B cell (primary cell): ENCODE measurements at regions not wholly inside any gene's neighbourhood (a gene's known extent, or its start where the extent isn't known, plus 50 kb on each side); places are given as distances from the start of the nearest gene placed in this dataset.

Experiments used
- ATAC-seq: fragments of 200-7000 bp; cut with Tn5 transposase; one replicate; pipeline ENCODE4 v1.10.0; 2021; ENCODE audit warnings: low read depth, mild to moderate bottlenecking, moderate number of reproducible peaks, moderate library complexity
- CTCF ChIA-PET: fragments of 350-600 bp; sonication (Branson Sonifier 250); formaldehyde crosslinking; loops from one replicate; lab custom pipeline; 2021; ENCODE audit warnings: antibody characterized with exemption, inconsistent platforms; lab: Charles Lee
- POLR2A ChIA-PET: fragments of 350-600 bp; sonication (Branson Sonifier 250); formaldehyde crosslinking; loops from one replicate; lab custom pipeline; 2021; ENCODE audit warnings: antibody characterized with exemption; lab: Charles Lee
- DNase-seq: peaks from one replicate; pipeline ENCODE4 v3.0.0; 2013
- H2AFZ ChIP-seq: 2 replicates; pipeline ENCODE4 v1.6.1; 2012; ENCODE audit warnings: mild to moderate bottlenecking, low read depth, low read length; ENCODE audit not compliant: insufficient read depth, poor library complexity, severe bottlenecking
- H3K27ac ChIP-seq, 2 donors: 1 replicate in 1 of 2; 2 replicates in 1 of 2; pipeline ENCODE4 v1.5.1; 2012 to 2013; ENCODE audit warnings: low read length in 2 of 2, mild to moderate bottlenecking in 2 of 2, moderate library complexity in 1 of 2
- H3K27me3 ChIP-seq, 4 experiments: fragments of 200-600 bp in 1 of 4; sonication (generic) in 1 of 4; replicated peaks in 1 of 4; 1 replicate in 2 of 4; 2 replicates in 2 of 4; pipeline versions ENCODE4 v1.6.1 to v1.7.0; 2013 to 2016; ENCODE audit warnings: low read length in 3 of 4, mild to moderate bottlenecking in 2 of 4, mixed read lengths in 1 of 4, moderate library complexity in 1 of 4; ENCODE audit not compliant: insufficient read depth in 4 of 4, control insufficient read depth in 3 of 4; ENCODE audit errors: control extremely low read depth in 1 of 4
- H3K36me3 ChIP-seq, 2 experiments: replicated peaks in 1 of 2; 1 replicate in 1 of 2; 2 replicates in 1 of 2; pipeline versions ENCODE4 v1.6.1 to v1.7.1; 2013; ENCODE audit warnings: low read length in 1 of 2; ENCODE audit not compliant: insufficient read depth in 2 of 2, control insufficient read depth in 1 of 2; ENCODE audit errors: control extremely low read depth in 1 of 2, extremely low read depth in 1 of 2
- H3K4me1 ChIP-seq, 2 donors: fragments of 200-600 bp in 1 of 2; sonication (generic) in 1 of 2; 1 replicate in 1 of 2; 2 replicates in 1 of 2; pipeline versions ENCODE4 v1.5.1 to v1.6.1; 2013 to 2017; ENCODE audit warnings: low read length in 2 of 2; ENCODE audit not compliant: control insufficient read depth in 2 of 2, insufficient read depth in 2 of 2
- H3K4me2 ChIP-seq: replicated peaks from 2 replicates; pipeline ENCODE3; 2012; ENCODE audit warnings: mild to moderate bottlenecking, low read depth, low read length; ENCODE audit not compliant: poor library complexity, severe bottlenecking
- H3K4me3 ChIP-seq, 5 experiments: fragments of 200-600 bp in 1 of 5; sonication (generic) in 1 of 5; 1 replicate in 3 of 5; 2 replicates in 2 of 5; pipeline versions ENCODE4 v1.5.1 to v1.7.0; 2011 to 2016; ENCODE audit warnings: low read length in 4 of 5, mild to moderate bottlenecking in 4 of 5, low read depth in 2 of 5, control low read depth in 1 of 5, moderate library complexity in 1 of 5; ENCODE audit not compliant: insufficient read depth in 1 of 5; ENCODE audit errors: control extremely low read depth in 1 of 5, extremely low read depth in 1 of 5
- H3K79me2 ChIP-seq: fragments of 200-600 bp; sonication (generic); one replicate; pipeline ENCODE4 v1.6.0; 2016; ENCODE audit warnings: low read length; ENCODE audit not compliant: control insufficient read depth, insufficient read depth
- H3K9ac ChIP-seq: fragments of 200-600 bp; sonication (generic); 2 replicates; pipeline ENCODE4 v1.6.1; 2017; ENCODE audit warnings: mild to moderate bottlenecking, low read length, moderate library complexity
- H3K9me3 ChIP-seq, 3 donors: one replicate each; pipeline versions ENCODE4 v1.6.1 to v1.7.1; 2013; ENCODE audit warnings: low read length in 2 of 3; ENCODE audit not compliant: control insufficient read depth in 2 of 3, insufficient read depth in 1 of 3; ENCODE audit errors: control extremely low read depth in 1 of 3
- H4K20me1 ChIP-seq: 2 replicates; pipeline ENCODE4 v1.6.0; 2012; ENCODE audit warnings: mild to moderate bottlenecking, low read length; ENCODE audit not compliant: insufficient read depth, control insufficient read depth, poor library complexity, severe bottlenecking
- H3K27ac Mint-ChIP-seq: one replicate; pipeline ENCODE4 v1.8.0; 2021; ENCODE audit warnings: mixed read lengths
- H3K27me3 Mint-ChIP-seq: one replicate; pipeline ENCODE4 v1.8.0; 2021; ENCODE audit warnings: mixed read lengths
- H3K4me1 Mint-ChIP-seq: one replicate; pipeline ENCODE4 v1.8.0; 2021; ENCODE audit warnings: mixed read lengths
- H3K4me3 Mint-ChIP-seq: one replicate; pipeline ENCODE4 v1.8.0; 2021; ENCODE audit warnings: mixed read lengths
- H3K9me3 Mint-ChIP-seq: one replicate; pipeline ENCODE4 v1.8.0; 2022; ENCODE audit warnings: mixed read lengths; ENCODE audit not compliant: insufficient read depth
- CTCF ChIP-seq: fragments of 200-600 bp; IDR thresholded peaks from one replicate; pipeline ENCODE4 v1.8.0; 2022; ENCODE audit warnings: antibody characterized with exemption, mild to moderate bottlenecking
- EZH2 ChIP-seq: IDR thresholded peaks from 2 replicates; pipeline ENCODE4 v1.6.1; 2012; ENCODE audit warnings: borderline replicate concordance, low read depth, mild to moderate bottlenecking, moderate library complexity, low read length; ENCODE audit not compliant: insufficient read depth, poor library complexity, severe bottlenecking
- WGBS: methylation state at CpG from one replicate; pipeline ENCODE4 v1.1.5; 2013; ENCODE audit warnings: missing lambda C conversion rate; ENCODE audit not compliant: insufficient coverage; 5-methylcytosine and 5-hydroxymethylcytosine counted together
- intact Hi-C: fragments of 100-400 bp; cut with micrococcal nuclease; formaldehyde crosslinking; loops from one replicate; pipeline ENCODE4 v1.10.0; 2022

- Mint-ChIP-seq H3K27ac (no peak overlapping the region), H3K4me1 (no peaks in the 10 kb centered on the region), H3K9me3 (no peaks in the 10 kb centered on the region), H3K4me3 (no peak overlapping the region), H3K27me3 (peaks cover 6% of the 10 kb centered on the region)
- WGBS = 0% methylated on average over 1 of the region's 3 CpGs
- intact Hi-C loops = no loop called here
- H3K36me3 ChIP-seq = no peaks in the 10 kb centered on the region
- H3K4me3 ChIP-seq = no peak overlapping the region
- no peak overlapping the region for H3K4me2 ChIP-seq
- H2AFZ ChIP-seq = no peak overlapping the region
- no peak overlapping the region for H3K9ac ChIP-seq
- H3K79me2 ChIP-seq = no peaks in the 10 kb centered on the region
- no peak overlapping the region for H3K27ac ChIP-seq
- no peaks in the 10 kb centered on the region for H4K20me1 ChIP-seq
- DNase-seq (no peak), ATAC-seq (no peak)
- H3K27me3 ChIP-seq = peaks cover 0 to 6% (median 0%) of the 10 kb centered on the region in 4 experiments
- H3K9me3 ChIP-seq = peaks cover 0 to 5% (median 0%) of the 10 kb centered on the region in 3 donors
- TF ChIP-seq EZH2 (no peak), CTCF (no peak)
- ChIA-PET CTCF (no interaction called here), POLR2A (no interaction called here)
- no peaks in the 10 kb centered on the region for H3K4me1 ChIP-seq
Measured at GRCh38 chr2:9745153-9745899, 97.9 kb upstream of the TAF1B start.

- ATAC-seq = no peak
- no peak overlapping the region for H3K4me3 Mint-ChIP-seq
- peaks cover 6% of the 10 kb centered on the region for H3K27me3 Mint-ChIP-seq
- no peaks in the 10 kb centered on the region for H3K4me1 Mint-ChIP-seq
- Histone ChIP-seq H3K4me2 (no peak overlapping the region), H3K4me3 (no peak overlapping the region), H3K4me1 (peaks cover 0 to 1% of the 10 kb centered on the region in 2 donors), H4K20me1 (no peaks in the 10 kb centered on the region), H3K79me2 (no peaks in the 10 kb centered on the region), H3K27me3 (peaks cover 0 to 4% (median 0%) of the 10 kb centered on the region in 4 experiments), H3K9me3 (peaks cover 0 to 3% (median 0%) of the 10 kb centered on the region in 3 donors), H3K36me3 (no peaks in the 10 kb centered on the region), H3K27ac (no peak overlapping the region), H3K9ac (no peak overlapping the region), H2AFZ (no peak overlapping the region)
- DNase-seq = no peak
- TF ChIP-seq EZH2 (no peak), CTCF (no peak)
- intact Hi-C loops = no loop called here
- POLR2A ChIA-PET = no interaction called here
- 100% methylated on average over 1 of the region's 4 CpGs for WGBS
- H3K27ac Mint-ChIP-seq = no peak overlapping the region
- H3K9me3 Mint-ChIP-seq = no peaks in the 10 kb centered on the region
- CTCF ChIA-PET = no interaction called here
Measured at GRCh38 chr2:9747396-9747795, 95.9 kb upstream of the TAF1B start.
